ENCODE measurements at regions not wholly inside any gene's neighbourhood (a gene's known extent, or its start where the extent isn't known, plus 50 kb on each side); places are given as distances from the start of the nearest gene placed in this dataset.

DNA sequence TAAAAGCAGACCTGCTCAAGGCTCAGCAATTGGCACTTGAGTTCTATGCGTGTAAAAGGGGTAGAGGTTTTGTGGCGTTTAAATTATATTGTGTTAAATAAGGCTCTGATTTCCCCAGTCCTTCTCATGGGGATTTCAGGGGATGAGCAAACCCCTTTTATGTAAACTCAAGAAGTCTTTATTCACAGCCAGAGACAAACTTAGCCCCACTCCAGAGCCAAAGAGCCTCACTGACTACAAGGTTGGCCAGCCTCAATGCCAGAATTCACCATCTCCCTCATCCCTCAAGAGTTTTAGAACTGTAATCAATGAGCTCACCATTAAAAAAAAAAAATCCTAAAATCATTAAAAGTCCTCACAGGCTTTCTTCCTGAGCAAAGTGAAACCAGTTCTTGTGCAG, 107.8 kb downstream of the SLC30A10 start:
- TF ChIP-seq, protein P1, sequence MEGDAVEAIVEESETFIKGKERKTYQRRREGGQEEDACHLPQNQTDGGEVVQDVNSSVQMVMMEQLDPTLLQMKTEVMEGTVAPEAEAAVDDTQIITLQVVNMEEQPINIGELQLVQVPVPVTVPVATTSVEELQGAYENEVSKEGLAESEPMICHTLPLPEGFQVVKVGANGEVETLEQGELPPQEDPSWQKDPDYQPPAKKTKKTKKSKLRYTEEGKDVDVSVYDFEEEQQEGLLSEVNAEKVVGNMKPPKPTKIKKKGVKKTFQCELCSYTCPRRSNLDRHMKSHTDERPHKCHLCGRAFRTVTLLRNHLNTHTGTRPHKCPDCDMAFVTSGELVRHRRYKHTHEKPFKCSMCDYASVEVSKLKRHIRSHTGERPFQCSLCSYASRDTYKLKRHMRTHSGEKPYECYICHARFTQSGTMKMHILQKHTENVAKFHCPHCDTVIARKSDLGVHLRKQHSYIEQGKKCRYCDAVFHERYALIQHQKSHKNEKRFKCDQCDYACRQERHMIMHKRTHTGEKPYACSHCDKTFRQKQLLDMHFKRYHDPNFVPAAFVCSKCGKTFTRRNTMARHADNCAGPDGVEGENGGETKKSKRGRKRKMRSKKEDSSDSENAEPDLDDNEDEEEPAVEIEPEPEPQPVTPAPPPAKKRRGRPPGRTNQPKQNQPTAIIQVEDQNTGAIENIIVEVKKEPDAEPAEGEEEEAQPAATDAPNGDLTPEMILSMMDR (conservative IDR thresholded peaks at IDR 0.05; ENCODE audit: low read depth, low read length), result no peak
- TF ChIP-seq RCOR1 (IDR thresholded peaks at IDR 0.05; ENCODE audit: insufficient replicate concordance, low read length), result no peak
